GM18870 (cell line): ENCODE measurements at regions not wholly inside any gene's neighbourhood (a gene's known extent, or its start where the extent isn't known, plus 50 kb on each side); places are given as distances from the start of the nearest gene placed in this dataset.
A peak's percentile ranks its signal among the peaks of the same experiment; 100 is the strongest.

Experiments
- ATAC-seq: cut with Tn5 transposase; IDR thresholded peaks from one replicate; pipeline ENCODE4 v1.9.1; 2021; ENCODE audit warnings: moderate library complexity; ENCODE audit not compliant: unreplicated experiment

DNA sequence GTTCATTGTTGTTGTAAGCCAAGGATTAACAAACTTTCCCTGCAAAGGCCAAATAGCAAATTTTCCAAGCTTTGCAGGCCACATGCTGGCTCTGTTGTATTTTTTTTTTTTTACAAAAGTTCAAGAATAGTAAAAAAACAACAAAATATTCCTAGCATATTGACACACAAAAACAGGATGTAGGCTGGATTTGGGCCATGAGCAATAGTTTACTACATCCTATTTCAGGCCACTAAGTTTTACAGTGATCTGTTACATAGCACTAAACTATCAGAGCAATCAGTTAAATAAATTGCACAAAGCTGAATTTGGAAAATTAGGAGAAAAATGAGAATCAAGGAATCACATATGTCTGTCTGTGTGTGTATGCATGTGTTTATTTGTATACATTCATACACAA lies 491.8 kb upstream of the GHITM start:
- no peak for ATAC-seq

DNA sequence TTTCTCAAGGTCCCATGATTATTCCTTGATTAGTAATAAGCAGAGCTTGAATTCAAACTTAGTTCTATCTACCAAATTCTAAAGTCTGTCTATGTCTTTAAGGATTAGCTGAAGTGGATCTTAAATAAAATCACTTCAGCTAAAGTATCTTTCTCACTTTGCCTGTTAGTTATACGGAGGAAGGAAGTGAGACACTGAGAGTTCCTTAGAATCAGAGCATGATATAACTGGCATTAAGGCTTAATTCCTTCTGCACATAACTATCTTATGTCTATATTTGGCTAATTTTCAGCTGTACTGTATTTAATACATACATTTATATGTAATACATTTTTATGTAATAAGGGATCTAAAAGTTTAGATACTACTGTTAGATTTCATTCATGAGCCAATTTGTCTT lies 491.1 kb upstream of the GHITM start:
- no peak for ATAC-seq

DNA sequence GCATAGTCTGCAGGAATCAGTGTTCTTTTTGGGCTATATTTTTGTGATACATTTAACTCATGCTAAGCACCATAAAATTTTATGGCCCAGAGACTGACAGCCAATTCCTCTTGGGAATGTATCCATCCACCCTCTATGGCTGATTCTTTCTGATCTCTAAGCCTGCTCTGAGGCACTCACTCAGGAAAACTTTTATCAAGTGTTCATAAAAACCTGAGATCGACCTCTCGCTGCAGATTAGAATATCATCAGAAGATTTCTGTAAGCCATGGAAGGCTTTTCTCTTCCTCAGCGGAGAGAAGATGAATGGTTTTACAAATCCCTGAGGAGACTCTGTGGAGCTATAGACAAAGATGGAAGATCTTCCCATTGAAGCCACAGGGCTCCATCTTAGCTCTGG lies 489.8 kb upstream of the GHITM start:
- ATAC-seq = no peak

DNA sequence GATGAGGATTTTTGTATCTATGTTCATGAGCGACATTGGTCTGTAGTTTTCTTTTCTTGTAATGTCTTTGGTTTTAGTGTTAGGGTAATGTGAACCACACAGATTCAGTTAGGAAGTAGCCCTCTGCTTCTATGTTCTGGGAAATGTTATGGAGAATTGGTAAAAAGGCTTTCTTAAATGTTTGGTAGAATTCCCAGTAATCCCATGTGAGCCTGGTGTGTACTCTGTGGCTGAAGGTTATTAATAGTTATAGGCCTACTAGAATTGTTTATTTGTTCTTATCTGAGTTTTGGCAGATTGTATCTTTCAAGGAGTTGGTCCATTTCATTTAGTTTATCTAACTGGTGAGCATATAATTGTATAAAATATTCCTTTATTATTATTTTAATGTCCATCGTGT lies 484.6 kb upstream of the GHITM start:
- no peak for ATAC-seq

DNA sequence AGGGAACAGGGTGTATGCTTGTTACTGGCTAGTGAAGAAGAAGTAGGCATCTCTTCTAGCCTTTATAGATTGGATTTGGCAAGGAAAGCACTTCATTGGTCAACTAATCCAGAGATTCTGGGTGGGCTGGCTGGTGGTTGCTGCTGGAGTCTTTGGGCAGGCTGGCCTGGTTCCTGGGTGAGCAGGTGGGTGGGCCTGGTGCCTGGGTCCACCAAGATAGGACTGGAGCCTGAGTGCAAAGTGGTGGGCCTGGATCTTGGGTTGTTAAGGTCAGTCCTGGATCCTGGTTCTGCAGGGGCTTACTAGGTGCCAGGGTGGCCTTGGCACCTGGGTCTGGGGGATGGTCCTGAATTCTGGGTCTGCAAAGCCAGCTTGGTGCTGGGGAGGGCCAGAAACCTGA lies 482.4 kb upstream of the GHITM start:
- no peak for ATAC-seq

DNA sequence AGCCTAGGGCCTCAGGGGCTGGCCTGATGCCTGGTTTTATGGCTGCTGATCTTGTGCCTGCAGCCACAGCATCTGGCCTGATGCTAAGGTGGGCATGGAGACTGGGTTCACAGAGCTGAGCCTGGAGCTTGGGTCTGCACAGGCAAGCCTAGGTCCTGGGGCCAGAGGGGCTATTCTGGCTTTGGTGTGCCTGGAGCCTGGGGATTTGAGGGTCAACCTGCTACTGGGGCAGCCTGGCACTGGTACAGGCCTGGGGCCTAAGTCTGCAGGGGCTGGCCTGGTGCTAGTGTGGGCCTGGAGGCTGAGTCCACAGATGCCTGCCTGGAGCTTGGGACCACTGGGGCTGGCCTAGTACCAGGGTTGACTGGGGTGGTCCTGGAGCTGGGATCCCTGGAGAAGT lies 481.8 kb upstream of the GHITM start:
- no peak for ATAC-seq

DNA sequence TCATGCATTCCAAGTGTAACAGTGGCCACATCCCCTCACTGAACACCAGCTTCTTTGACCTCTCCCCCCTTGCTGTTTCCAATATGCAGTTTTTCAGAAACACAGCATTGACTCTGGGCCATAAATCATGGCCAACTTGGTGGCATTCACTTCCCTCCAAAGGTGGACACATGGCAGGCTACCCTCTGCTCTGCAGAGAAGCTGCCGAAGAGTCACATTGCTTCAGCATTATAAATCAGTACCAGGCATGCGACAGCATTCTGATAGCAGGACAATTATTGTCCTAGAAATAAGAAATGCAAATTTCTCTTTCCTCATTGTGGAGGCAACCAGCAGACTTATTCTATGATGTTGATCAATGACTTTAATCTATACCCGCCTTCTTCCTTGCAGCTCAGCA lies 475.4 kb upstream of the GHITM start:
- no peak for ATAC-seq

DNA sequence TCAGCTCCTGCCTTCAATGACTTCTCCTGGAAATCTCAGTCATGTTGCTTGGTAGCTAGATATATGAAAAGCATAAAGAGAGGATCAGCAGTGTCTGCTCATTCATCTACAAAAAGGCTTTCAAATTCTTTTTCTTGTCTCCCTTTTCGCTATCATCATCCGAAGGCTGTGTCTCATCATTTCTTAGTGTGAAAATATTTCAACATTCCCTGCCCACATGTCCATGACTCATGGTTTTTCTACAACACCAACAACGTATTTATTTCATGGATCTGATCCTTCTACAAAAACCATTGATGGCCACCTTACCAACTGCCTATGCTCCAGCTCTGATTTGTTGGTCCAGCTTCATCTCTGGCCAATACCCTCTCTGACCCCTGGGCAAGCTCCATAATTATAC lies 472.5 kb upstream of the GHITM start:
- no peak for ATAC-seq

DNA sequence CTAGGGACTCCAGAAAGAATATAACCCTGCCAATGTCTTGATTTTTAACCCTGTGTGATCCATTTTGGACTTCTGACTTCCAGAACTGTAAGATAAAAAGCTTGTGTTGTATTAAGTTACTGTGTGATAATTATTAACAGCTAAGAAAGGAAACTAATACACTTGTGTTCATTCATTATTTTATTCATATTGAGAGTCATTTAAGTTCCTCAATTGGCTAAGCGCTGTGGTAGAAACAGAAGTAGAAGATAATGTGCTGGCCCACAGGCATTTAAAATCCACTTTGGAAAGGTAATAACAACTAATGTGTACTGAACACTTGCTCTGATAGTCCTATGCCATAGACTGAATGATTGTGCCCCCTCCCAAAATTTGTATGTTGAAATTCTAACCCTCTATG lies 471.7 kb upstream of the GHITM start:
- no peak for ATAC-seq

DNA sequence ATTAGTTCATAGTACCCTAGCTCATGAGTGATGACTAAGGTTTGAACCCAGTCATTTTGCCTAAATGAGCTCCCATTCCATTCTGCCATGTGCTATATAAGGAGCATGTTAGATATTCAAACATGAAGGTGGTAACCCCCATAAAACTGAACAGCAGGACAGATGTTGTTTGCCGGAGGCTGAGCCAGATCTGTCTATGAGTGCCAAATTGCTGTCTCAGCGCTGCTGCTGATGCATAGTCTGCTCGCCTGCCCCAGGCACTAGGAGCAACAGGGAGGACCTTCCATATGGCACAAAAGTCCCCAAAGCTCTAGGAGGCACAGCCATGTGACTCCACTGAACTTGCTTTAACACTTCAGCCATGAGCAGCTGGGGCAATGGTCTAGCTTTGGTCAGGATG lies 466.0 kb upstream of the GHITM start:
- no peak for ATAC-seq

DNA sequence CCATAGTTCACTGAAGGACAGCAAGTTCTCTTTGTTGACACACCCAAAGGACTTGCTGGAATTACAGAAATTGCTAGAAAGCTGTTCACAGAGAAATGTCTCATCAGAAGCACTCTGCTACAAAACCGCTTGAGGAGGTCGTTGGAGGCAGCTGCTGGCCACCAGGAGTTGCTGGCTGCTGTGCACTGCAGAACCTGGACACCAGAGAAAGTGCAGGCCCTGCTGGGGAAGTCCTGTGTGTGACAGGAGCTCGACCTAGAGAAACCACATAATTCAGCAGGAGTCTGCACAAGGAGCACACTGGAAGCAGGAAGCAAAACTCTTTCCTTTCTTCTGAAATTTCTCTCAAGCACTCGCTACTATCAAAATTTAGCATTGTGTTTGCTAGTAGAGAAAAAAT lies 461.5 kb upstream of the GHITM start:
- ATAC-seq = peak; percentile 25

DNA sequence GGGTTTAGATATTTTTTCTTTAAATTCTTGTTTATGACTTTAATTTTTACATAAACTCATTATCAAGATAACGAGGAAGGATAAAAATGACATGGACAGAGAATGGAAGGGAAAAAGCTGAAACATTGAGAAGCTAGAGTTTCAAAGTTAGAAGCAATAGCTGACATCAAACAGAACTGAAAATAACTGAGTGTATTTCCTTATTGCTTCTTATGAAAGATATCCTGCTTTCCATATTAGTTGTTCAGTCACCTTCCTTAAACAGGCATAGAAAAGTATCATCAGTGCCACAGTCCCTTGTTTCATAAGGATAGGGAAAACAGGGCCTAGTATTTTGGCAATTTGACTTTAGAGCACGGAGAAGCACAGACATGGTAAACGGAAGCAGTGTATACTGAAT lies 460.5 kb upstream of the GHITM start:
- ATAC-seq = peak; percentile 25

DNA sequence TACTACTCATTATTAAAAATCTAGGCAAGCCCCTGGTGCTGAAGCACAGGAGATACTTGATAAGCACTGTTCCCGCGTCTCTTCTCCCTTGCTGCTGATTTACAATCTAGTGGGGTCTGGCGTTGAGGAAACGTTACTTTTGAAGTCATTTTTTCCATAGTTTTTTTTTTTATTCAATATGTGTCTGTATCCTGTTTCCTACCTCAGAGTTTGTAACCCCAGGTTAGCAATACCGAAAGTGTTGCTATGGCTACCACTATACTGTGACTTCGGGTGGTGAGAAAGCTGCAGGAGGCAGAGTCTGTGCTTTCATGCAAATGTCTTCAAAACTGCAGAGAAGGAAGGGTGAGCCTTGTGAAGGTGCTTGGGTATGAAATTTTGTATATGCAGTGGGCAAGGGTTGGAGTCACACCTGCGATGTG lies 458.8 kb upstream of the GHITM start:
- peak; percentile 94 for ATAC-seq

DNA sequence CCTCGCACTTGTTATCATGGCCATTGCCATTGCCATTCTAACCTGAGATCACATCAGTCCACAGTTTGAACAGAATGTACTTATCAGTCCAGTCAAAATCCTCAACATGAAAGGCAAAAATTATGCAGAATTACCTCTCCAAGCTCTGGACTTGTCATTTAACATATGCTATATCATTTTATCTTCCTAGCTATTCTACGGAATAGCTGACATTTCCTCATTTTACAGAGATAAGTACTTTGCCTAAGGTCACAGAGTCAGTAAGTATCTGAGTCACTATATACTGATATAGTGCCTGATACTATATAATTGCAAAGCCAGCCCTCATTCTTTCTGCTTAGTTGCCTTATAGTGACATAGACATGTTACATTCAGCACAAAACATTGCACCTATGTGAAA lies 456.9 kb upstream of the GHITM start:
- ATAC-seq = no peak

DNA sequence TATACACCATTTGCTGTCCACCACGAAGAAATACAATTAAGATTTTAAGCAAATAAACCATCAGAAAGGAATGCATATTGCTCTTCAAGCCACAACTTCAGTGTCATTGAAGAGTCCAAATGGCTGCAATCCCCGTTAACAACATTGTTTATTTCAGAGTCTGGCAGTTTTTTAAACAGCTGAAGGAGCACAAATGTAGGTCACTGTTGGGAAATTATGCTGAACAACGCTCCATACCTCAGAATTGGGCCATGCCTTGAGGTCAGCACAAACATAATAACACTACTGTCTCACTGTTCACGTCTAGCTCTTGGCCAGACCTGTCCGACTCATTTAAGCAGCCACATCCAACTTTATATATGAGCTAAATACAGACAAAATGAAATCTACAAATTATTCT lies 453.9 kb upstream of the GHITM start:
- ATAC-seq = no peak

DNA sequence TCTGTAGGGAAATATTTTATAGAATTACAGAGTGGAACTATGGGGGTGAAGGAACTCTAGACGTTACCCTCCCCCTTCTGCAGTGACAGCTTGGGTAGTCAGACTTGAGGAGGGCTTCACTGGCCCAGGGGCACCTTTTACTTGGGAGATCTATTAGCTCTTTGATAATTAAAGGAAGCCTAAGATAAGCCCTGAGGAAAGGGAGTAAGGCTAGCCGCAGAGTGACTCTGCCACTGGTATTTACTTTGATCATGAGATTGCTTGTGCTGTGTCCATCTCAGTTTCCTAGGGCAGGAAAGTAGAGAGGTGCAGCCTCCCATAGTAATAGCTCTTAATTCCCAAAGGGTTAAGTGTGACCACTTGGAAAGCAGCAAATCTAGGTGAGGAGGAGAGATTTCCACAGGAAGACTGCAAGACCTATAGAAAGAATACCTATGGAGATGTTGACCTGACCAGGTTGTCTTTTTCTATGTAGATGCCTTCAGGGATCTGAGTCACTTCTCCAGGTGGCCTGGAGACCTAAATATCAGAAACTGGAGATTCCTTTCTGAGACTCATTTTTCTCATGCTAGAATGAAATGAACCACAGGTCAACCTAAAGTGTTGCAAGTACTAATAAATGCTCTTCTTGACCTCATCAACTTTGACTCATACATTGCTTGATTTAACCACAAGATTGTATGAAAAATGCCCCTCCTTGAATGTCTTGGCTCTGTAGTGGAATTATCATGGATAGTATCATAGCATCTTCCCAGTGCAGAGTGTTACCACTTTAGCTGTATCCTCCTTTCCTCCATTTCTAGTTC lies 447.3 kb upstream of the GHITM start:
- no peak for ATAC-seq

DNA sequence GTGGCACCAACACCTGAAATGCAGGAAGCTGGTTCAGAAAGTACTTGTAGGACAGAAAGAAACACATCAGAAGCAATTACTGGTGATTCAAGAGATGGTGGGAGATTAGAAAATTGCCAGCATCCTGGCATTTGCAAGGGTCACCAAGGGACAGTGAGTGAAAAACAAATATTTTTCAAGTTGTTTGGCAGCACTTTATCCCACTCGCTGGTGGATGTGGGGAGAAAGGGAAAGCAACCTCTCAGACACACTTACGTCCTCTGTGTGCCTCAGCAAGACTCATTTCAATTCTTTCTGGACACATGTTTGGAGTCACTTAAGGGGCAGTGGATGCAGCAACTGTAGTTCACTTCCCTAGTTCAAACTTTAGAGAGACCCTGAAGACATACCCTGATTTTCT lies 440.4 kb upstream of the GHITM start:
- ATAC-seq = no peak

DNA sequence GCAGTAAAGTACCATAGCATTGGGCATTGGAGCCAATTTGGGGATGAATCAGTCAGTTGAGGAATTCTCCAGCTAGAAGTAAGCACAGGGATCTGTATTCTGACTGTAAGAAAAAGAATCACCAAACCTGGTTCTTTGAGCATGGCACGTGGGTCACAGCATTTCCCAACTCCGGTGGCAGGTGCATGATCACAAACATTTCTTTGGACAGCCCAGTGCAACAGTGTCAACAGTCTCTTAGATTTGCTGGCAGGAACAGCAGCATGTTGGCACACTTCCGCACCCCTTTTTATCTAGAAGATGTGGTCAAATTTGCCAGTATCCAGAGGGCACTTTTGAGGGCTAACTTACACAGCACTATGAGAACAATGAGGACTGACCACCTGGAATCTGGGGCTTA lies 437.5 kb upstream of the GHITM start:
- no peak for ATAC-seq

DNA sequence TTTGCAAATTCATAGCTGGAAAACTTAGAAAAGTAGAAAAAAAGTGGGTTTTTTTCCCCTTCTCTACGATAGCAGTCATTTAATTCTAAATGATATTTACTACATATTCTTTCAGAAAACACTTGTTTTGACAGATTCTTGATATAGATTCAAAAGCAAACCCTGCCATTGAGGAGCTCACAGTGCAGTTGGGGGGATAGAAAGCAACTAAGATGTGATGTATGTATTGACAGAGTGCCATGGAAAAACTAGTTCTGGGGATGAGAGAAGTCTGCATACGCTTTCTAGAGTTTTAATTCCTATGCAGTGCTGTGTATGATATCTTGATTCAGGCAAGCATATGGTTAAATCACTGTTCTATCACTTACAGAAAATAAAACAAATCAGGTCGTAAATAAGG lies 436.6 kb upstream of the GHITM start:
- no peak for ATAC-seq

DNA sequence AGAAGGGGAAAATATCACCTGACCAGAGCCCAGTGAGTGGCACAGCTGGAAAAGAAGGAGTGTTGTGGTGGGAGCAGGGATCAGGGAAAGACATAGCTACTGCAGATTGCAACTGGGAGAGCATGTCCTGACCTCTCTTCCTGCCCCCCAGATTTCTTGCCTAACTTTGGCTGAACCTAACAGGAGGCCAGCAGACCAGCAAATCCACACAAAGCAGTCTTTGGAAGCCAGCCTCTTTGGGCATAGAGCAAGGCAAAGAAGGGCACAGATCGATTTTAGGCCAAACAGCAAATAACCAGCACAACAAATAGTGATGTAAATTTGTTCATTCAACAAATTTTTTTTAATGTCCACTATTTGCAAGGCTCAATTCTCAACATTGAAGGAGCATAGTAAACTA lies 433.2 kb upstream of the GHITM start:
- no peak for ATAC-seq

DNA sequence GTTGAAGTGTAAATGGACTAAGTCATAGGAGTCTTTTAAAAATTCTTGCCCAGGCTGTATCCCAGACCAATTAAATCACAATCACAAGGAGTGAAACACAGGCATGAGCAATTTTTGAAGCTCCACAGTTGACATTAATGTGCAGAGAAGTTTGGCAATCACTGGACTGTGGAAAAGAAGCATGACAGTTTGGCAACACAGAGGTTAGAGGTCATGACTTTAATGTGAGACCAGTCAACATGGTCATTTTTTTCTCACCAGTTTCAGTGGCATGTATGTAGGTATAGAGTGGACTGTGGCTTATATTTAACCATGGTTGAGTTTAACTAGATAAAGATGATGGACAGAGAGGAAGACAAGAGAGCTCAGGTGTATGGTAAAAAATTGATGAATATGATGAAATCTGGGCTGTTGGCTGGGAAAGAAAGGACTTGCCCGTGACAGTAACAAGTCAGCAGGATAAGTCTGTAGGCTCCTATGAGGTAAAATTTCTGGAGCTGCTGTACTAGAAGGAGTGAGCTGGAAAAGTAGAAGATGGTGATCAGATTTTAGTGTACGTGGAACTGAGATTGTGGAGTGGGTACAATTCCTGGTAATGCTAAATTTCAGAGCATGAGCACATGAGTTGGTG lies 432.2 kb upstream of the GHITM start:
- no peak for ATAC-seq

DNA sequence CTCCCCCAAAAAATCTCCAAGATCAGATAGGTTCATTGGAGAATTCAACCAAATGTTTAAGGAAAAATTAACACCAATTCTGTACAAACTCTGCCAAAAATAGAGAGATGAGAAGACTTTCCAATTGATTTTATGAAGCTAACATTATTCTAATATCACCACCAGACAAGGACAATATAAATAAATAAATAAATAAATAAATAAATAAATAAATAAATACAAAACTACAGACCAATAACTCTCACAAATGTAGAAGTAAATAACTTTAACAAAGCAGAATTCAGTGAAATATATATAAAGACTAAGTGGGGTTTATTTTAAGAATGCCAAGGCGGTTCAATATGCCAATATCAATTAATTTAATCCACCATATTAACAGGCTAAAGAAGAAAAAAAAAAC lies 425.9 kb upstream of the GHITM start:
- no peak for ATAC-seq

DNA sequence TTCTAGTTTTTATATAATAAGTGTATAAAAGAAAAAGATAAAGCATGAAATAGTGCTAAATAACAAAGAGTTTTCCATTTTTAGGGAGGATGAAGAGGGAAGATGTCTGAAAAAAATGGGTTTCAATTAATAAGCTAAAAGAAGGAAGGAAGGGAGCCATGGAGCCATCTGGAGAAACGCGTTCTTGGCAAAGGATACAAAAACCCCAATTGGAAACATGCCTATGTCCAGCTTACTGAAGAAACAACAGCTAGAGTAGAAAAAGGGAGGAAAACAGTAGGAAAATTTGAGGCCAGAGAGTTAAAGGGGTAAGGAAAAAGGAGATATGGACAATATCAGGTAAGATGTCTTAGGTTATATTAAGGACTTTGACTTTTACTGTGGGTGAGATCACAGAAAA lies 416.2 kb upstream of the GHITM start:
- no peak for ATAC-seq
